ENCODE measurements at regions not wholly inside any gene's neighbourhood (a gene's known extent, or its start where the extent isn't known, plus 50 kb on each side); places are given as distances from the start of the nearest gene placed in this dataset.
"Not testable (repeated sequence)": the region's sequence is repeated elsewhere in the genome, so short reads cannot be mapped to it uniquely, and the experiment has no call there.

GRCh38 chr4:67035986-67036385 lies 509.3 kb downstream of the CENPC start:
- DNase-seq: no peak

- DNase-seq: no peak
Measured at GRCh38 chr4:67035501-67035900, 509.8 kb downstream of the CENPC start.

- no peak for DNase-seq
Measured at GRCh38 chr4:67030636-67031035, 514.7 kb downstream of the CENPC start.

- DNase-seq: no peak
Measured at GRCh38 chr4:67020438-67020797, 524.9 kb downstream of the CENPC start.

- no peak for DNase-seq
Measured at GRCh38 chr4:67019686-67020437, 525.4 kb downstream of the CENPC start.

- DNase-seq: no peak
Measured at GRCh38 chr4:67014592-67014991, 530.7 kb downstream of the CENPC start.

- no peak for DNase-seq
Measured at GRCh38 chr4:67006791-67007190, 538.5 kb downstream of the CENPC start.

- no peak for DNase-seq
Measured at GRCh38 chr4:66991521-66991920, 553.8 kb downstream of the CENPC start.

GRCh38 chr4:66974665-66975064 lies 570.6 kb downstream of the CENPC start:
- DNase-seq: no peak

GRCh38 chr4:66972087-66972486 lies 573.2 kb downstream of the CENPC start:
- DNase-seq: no peak

GRCh38 chr4:66964467-66964866 lies 580.8 kb downstream of the CENPC start:
- DNase-seq: no peak

GRCh38 chr4:66963084-66963483 lies 582.2 kb downstream of the CENPC start:
- no peak for DNase-seq

GRCh38 chr4:66959207-66959606 lies 586.1 kb downstream of the CENPC start:
- no peak for DNase-seq

- no peak for DNase-seq
Measured at GRCh38 chr4:66956852-66957251, 588.5 kb downstream of the CENPC start.

GRCh38 chr4:66956426-66956825 lies 588.9 kb downstream of the CENPC start:
- no peak for DNase-seq

GRCh38 chr4:66955784-66956183 lies 589.5 kb downstream of the CENPC start:
- DNase-seq: no peak

GRCh38 chr4:66949419-66949818 lies 595.9 kb downstream of the CENPC start:
- no peak for DNase-seq

- no peak for DNase-seq
Measured at GRCh38 chr4:66946761-66947160, 598.5 kb downstream of the CENPC start.

- DNase-seq: no peak
Measured at GRCh38 chr4:66943112-66943511, 602.2 kb downstream of the CENPC start.

GRCh38 chr4:66931981-66932380 lies 613.3 kb downstream of the CENPC start:
- DNase-seq: not testable (repeated sequence)

GRCh38 chr4:66930206-66930605 lies 615.1 kb downstream of the CENPC start:
- no peak for DNase-seq

GRCh38 chr4:66929748-66930147 lies 615.6 kb downstream of the CENPC start:
- DNase-seq: no peak

- DNase-seq: not testable (repeated sequence)
Measured at GRCh38 chr4:66928881-66929280, 616.4 kb downstream of the CENPC start.

GRCh38 chr4:66927937-66928336 lies 617.4 kb downstream of the CENPC start:
- DNase-seq: no peak

GRCh38 chr4:66926687-66927086 lies 618.6 kb downstream of the CENPC start:
- DNase-seq: no peak
